Muscle of arm (tissue), 1 donor: ENCODE measurements at regions not wholly inside any gene's neighbourhood (a gene's known extent, or its start where the extent isn't known, plus 50 kb on each side); places are given as distances from the start of the nearest gene placed in this dataset.
A peak's percentile ranks its signal among the peaks of the same experiment; 100 is the strongest.
"Not testable (repeated sequence)": the region's sequence is repeated elsewhere in the genome, so short reads cannot be mapped to it uniquely, and the experiment has no call there.

ENCODE experiments used
- DNase-seq: peaks from one replicate; pipeline ENCODE4 v3.0.0-alpha.2; 2013

DNA sequence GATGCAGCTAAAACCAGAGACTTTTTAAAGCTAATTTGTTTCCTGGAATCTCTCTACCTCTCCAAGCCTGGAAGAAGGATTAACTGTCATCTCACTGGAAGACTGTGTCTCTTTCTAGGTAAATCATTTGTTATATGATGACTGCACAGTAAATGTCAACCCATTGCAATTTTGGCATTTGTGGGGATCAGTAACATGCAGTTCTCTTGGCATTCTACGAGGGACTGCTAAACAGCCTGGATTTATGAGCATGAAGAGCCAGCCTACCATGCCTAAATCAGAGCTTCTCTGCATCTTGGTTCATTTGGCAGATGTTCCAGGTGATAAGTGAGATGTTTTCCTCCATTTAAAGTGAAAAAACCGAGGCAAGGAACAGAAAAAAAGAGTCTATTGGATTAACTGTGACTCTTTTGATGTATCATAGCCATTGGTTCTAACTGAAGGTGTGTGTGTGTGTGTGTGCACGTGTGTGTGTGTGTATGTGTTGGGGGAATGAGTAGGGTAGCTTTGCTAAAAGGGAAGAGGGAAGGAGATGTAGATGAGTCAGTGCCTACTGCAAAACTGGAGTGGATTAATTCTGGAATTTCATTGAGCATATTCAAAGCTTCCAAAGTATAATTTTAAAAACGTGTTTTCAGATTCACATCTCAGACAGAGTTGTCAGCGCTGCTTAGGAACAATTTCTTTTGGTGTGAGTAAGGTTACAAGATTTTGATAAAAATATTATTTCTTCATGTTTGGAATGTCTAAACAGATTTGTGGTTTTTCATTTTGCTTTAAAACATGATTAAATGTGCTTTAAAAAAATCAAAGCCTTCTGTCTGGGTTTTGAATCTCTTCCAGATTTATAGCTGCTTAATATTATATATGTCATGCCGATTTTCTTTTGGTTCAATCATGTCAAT, 123.2 kb upstream of the LNX1 start:
- DNase-seq, result no peak

DNA sequence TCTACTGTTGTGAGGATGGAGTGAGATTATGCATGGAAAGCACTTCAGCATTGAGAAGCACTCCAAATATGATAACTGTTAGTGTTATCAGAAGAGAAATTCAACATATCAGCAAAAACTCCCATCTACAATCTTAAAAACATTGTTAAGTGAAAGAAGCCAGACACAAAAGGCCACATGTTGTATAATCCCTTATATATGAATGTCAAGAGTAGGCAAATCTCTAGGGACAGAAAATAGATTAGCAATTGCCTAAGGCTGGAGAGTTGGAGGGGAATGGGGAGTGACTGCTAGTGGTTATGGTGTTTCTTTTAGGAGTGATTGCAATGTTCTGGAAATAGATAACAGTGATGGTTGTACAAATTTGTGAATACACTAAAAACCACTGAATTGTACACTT, 122.5 kb upstream of the LNX1 start:
- DNase-seq, result no peak

DNA sequence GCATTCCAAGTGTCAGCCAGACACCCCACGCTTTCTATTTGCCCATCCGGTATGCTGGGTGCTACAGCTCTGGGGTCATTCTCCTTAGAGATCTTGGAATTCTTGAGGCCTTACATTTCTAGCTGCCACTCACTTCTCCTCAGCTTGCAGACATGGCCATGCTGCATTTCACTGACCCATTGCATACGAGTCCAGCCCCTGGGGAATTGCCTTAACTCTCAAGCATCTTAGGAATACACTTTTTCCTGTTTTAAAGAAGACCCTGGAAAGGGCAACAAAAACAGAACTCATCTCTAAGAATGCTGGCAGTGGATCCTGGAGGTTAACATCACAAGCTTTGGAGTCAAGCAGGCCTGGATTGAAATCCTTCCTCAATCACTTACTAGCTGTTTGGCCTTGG, 122.0 kb upstream of the LNX1 start:
- DNase-seq, result no peak

GRCh38 chr4:53712408-53713020, 121.2 kb upstream of the LNX1 start:
- DNase-seq, result no peak

- DNase-seq, result peak; percentile 28
These were observed 120.6 kb upstream of the LNX1 start for GRCh38 chr4:53711926-53712325.

GRCh38 chr4:53709693-53710092, 118.4 kb upstream of the LNX1 start:
- no peak for DNase-seq

DNA sequence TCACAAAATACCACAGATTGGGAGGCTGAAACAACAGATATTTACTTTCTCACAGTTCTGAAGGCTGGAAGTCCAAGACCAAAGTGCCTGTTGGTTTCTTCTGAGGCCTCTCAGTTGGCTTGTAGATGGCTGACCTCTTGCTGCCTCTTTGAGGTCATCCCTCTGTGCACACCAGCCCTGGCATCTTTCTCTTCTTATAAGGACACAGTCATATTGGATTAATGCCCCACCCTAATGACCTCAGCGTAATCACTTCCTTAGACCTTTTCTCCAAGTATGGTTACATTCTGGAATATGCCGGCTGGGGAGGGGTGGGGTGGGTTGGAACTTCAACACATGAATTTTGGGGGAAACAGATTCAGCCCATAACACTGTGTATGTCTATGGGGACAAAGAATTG, 116.2 kb upstream of the LNX1 start:
- DNase-seq, result no peak

DNA sequence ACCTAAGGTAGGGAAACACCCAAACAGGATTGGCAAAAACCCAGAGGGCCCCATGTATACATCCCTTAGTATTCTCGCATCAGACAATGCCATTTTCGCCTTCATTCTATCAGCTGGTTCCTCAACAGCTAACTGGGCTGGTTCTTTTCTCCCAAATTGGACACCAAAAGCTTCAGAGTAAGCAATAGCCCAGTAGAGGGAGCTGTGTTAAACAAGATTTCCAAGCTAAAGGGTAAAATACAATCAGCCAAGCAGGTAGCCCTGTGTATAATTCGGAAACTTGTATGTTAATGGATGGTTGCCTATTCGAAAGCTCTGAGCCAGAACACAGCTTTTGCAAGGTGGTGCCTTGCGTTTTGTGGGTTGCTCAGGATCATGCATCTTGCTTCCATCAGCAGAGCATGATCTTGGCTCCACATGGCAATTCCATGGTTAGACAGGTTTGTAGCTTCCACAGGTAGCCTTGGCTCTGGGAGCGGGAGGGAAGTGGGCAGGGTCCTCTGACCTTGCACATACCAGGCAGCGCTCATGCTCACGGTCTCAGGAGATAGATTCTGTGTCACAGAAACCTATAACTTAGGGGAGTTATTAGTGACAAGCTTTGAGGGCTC, 115.2 kb upstream of the LNX1 start:
- no peak for DNase-seq

GRCh38 chr4:53705972-53706371, 114.7 kb upstream of the LNX1 start:
- DNase-seq, result no peak

DNA sequence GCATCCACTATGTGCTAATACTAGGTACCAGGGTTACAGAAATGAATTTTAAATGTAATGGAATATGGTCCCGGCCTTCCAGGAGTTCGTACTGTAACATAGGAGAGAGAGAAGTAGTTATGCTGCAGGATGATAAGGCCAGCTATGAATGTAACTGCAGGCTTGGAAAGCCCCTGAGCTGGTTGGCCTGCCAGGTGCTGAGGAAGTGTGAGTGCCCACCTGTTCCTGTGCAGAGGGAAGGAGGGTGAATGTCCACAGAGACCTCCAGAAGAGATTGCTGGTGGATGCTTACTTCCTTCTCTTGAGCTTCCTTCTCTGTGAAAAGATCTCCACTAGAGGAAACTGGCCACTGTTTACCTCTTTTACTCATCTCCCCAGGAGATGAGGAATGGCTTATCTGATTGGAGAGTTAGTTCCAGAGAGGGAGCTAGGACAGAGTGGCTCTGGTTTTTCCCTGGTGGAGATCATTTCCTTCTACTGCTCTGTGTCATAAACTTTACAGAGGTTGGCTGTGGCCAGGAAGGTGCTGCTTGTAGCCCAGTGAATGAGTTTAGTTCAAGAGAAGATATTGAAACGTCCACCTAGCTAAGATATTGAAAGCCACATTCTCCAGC, 114.0 kb upstream of the LNX1 start:
- no peak for DNase-seq

DNA sequence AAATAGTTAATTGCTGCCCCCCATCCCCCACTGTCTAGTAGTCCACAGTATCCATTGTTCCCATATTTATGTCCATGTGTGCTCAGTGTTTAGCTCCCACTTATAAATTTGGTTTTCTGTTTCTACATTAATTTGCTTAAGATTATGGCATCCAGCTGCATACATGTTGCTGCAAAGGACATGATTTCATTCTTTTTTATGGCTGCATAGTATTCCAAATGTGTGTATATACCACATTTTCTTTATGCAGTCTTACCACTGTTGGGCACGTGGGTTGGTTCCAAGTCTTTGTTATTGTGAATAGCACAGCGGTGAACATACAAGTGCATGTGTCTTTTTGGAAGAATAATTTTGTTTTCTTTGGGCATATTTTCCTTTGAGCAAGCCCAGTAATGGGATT, 113.0 kb upstream of the LNX1 start:
- no peak for DNase-seq

DNA sequence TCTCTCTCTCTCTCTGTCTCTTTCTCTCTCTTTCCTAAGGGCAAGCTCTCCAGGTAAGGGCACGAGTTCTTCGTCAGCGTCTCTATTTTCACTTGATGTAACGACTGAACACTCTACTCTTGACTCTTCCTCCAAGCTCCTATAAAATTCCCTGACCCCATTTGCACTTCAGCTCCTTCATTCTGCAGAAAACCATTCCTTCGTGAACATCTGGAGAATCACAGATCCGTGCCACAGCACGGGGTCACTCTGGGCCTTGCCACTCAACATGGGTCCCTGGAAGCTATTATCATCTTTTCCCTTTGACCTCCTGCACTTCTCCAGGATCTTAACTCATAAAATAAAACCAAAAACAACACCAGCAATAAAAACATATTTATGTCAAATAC, 112.0 kb upstream of the LNX1 start:
- DNase-seq, result no peak

DNA sequence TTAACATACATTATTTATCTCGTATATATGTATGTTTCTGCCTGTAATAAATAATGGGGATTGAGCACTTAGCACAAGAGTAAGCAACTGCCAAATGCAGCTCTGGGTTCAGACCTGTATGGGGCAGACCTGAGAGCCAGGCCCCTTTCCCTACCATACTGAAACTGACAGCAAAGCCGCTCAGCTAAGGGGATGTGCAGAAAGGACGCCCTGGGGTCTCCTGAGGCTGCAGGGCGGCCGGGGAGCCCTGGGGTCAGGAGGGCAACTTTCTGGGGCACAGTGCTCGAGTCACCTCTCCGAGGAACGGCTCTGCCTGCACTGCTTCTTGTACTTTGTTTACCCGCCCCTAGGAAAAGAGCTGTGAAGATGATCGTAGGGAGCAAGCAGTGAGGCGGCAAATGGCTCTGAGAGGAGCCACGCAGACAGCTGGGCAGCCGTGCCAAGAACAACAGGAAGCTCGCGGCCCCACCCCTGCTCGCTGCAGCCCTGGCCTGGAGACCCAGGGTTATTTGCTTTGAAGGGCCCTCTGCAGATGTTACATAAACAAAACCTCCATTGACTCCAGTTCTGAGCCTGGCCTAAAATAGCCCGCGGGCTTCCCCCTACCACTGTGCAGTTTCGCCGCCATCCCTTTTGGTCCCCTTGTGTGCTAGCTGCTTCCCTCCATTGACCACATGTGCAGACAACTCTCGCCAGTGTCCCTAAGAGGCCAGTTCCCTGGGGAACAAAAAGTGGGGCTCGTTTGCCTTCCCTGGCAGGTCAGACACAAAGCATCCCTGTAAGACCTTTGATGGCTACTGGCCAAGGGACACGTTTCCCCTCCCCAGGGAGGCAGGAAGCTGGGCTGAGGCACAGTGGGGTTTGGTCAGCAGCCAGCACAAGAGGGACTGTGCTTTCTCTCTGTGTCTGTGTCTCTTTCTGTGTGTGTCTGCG, 111.3 kb upstream of the LNX1 start:
- DNase-seq, result peak; percentile 84

DNA sequence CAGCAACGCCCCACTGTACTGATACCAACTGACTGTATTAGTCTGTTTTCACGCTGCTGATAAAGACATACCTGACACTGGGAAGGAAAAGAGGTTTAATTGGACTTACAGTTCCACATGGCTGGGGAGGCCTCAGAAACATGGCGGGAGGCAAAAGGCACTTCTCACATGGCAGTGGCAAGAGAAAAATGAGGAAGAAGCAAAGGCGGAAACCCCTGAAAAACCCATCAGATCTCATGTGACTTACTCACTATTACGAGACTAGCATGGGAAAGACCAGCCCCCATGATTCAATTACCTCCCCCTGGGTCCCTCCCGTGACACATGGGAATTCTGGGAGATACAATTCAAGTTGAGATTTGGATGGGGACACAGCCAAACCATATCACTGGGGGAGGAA, 110.0 kb upstream of the LNX1 start:
- not testable (repeated sequence) for DNase-seq

DNA sequence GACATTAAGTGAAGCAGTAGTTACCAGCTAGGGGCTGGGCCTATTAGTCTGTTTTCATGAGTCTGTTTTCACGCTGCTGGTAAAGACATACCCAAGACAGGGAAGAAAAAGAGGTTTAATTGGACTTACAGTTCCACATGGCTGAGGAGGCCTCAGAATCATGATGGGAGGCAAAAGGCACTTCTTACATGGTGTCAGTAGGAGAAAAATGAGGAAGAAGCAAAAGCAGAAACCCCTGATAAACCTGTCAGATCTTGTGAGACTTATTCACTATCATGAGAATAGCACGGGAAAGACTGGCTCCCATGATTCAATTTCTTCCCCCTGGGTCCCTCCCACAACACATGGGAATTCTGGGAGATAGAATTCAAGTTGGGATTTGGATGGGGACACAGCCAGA, 108.0 kb upstream of the LNX1 start:
- not testable (repeated sequence) for DNase-seq

GRCh38 chr4:53697016-53697685, 105.9 kb upstream of the LNX1 start:
- DNase-seq, result no peak

- no peak for DNase-seq
These were observed 104.5 kb upstream of the LNX1 start for GRCh38 chr4:53695540-53696463.

DNA sequence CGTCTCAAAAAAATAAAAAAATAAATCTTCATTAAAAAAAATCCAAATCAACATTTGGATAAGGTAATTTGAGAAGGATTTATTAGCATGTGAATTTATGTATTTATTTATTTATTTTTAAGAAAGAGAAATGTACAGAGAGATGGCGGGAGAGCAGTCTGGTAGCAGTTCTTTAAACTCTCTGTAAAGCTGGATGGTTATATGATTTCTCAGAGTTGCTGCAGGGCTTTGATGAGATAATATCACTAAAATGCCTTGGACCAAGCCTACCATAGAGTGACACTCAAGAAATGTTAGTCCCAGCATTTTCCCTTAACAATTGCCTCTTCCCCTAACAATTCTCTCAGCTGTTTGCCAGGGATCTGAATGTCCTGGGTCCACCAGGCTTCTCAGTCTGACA, 103.4 kb upstream of the LNX1 start:
- no peak for DNase-seq

GRCh38 chr4:53693909-53694308, 102.6 kb upstream of the LNX1 start:
- no peak for DNase-seq

GRCh38 chr4:53693408-53693807, 102.1 kb upstream of the LNX1 start:
- DNase-seq, result no peak
